Peyer's patch (tissue), 4 donors: ENCODE measurements at regions not wholly inside any gene's neighbourhood (a gene's known extent, or its start where the extent isn't known, plus 50 kb on each side); places are given as distances from the start of the nearest gene placed in this dataset.

Experiments used
- DNase-seq, 3 donors: peaks; one replicate each; pipeline ENCODE4 v3.0.0-alpha.2; 2017 to 2019
- H3K27ac ChIP-seq, 4 donors: fragments of 200-600 bp; sonication (generic); one replicate each; pipeline ENCODE4 v1.5.1; 2016 to 2019
- H3K27me3 ChIP-seq, 2 donors: fragments of 200-600 bp; sonication (generic); one replicate each; pipeline ENCODE4 v1.5.1; 2019
- H3K36me3 ChIP-seq, 3 donors: fragments of 200-600 bp; sonication (generic); one replicate each; pipeline ENCODE4 v1.5.1; 2016 to 2019
- H3K4me1 ChIP-seq, 4 donors: fragments of 200-600 bp; sonication (generic); one replicate each; pipeline ENCODE4 v1.5.1; 2016 to 2019
- H3K4me3 ChIP-seq, 4 donors: fragments of 200-600 bp; sonication (generic); 1 replicate in 3 of 4; 2 replicates in 1 of 4; pipeline ENCODE4 v1.5.1; 2016 to 2019; ENCODE audit warnings: mild to moderate bottlenecking in 1 of 4
- H3K9me3 ChIP-seq, 4 donors: fragments of 200-600 bp; sonication (generic); one replicate each; pipeline ENCODE4 v1.5.1; 2016 to 2019; ENCODE audit warnings: mild to moderate bottlenecking in 1 of 4
- CTCF ChIP-seq, 6 experiments: fragments of 450-650 bp in 4 of 6; fragments of 200-600 bp in 2 of 6; sonication (generic) in 1 of 6; IDR thresholded peaks; one replicate each; pipeline ENCODE4 v1.5.1; 2017 to 2019; ENCODE audit warnings: antibody characterized with exemption in 6 of 6, mild to moderate bottlenecking in 3 of 6, moderate library complexity in 1 of 6
- POLR2A ChIP-seq, 2 donors: fragments of 450-650 bp; IDR thresholded peaks; one replicate each; pipeline ENCODE4 v1.5.1; 2017; ENCODE audit warnings: antibody characterized with exemption in 2 of 2, mild to moderate bottlenecking in 2 of 2, moderate library complexity in 2 of 2

- Histone ChIP-seq H3K27me3 (no peaks in the 10 kb centered on the region), H3K4me3 (no peak overlapping the region), H3K4me1 (no peaks in the 10 kb centered on the region), H3K27ac (no peak overlapping the region), H3K9me3 (no peaks in the 10 kb centered on the region), H3K36me3 (no peaks in the 10 kb centered on the region)
- no peak for DNase-seq
- TF ChIP-seq CTCF (IDR thresholded peaks at IDR 0.05) (no peak), POLR2A (IDR thresholded peaks at IDR 0.05) (no peak)
Measured at GRCh38 chr22:22978637-22979036, 91.0 kb downstream of the IGLL5 start.

- Histone ChIP-seq H3K27me3 (no peaks in the 10 kb centered on the region), H3K27ac (no peak overlapping the region), H3K9me3 (no peaks in the 10 kb centered on the region), H3K4me1 (no peaks in the 10 kb centered on the region), H3K36me3 (no peaks in the 10 kb centered on the region), H3K4me3 (no peak overlapping the region)
- TF ChIP-seq POLR2A (IDR thresholded peaks at IDR 0.05) (no peak), CTCF (IDR thresholded peaks at IDR 0.05) (no peak)
- DNase-seq, result no peak
Measured at GRCh38 chr22:22979121-22979724, 91.1 kb upstream of the GNAZ start.

- DNase-seq, result no peak
- Histone ChIP-seq H3K27me3 (no peaks in the 10 kb centered on the region), H3K4me1 (no peaks in the 10 kb centered on the region), H3K27ac (no peak overlapping the region), H3K4me3 (no peak overlapping the region), H3K9me3 (no peaks in the 10 kb centered on the region), H3K36me3 (no peaks in the 10 kb centered on the region)
- TF ChIP-seq POLR2A (IDR thresholded peaks at IDR 0.05) (no peak), CTCF (IDR thresholded peaks at IDR 0.05) (no peak)
Measured at GRCh38 chr22:22979954-22980353, 90.4 kb upstream of the GNAZ start.

GRCh38 chr22:22981670-22982571 lies 88.4 kb upstream of the GNAZ start:
- Histone ChIP-seq H3K27me3 (no peaks in the 10 kb centered on the region), H3K27ac (no peak overlapping the region), H3K9me3 (no peaks in the 10 kb centered on the region), H3K4me1 (no peaks in the 10 kb centered on the region), H3K4me3 (no peak overlapping the region), H3K36me3 (no peaks in the 10 kb centered on the region)
- TF ChIP-seq POLR2A (IDR thresholded peaks at IDR 0.05) (no peak), CTCF (IDR thresholded peaks at IDR 0.05) (no peak)
- DNase-seq, result peak in 2 of 3 donors; percentile 46 to 51

GRCh38 chr22:22982616-22983015 lies 87.7 kb upstream of the GNAZ start:
- H3K36me3 ChIP-seq, result no peaks in the 10 kb centered on the region
- TF ChIP-seq POLR2A (IDR thresholded peaks at IDR 0.05), result no peak
- TF ChIP-seq CTCF (IDR thresholded peaks at IDR 0.05), result no peak
- H3K4me1 ChIP-seq, result no peaks in the 10 kb centered on the region
- H3K27ac ChIP-seq, result no peak overlapping the region
- no peaks in the 10 kb centered on the region for H3K27me3 ChIP-seq
- no peak overlapping the region for H3K4me3 ChIP-seq
- H3K9me3 ChIP-seq, result no peaks in the 10 kb centered on the region
- DNase-seq, result no peak
